Colonic mucosa (tissue), 4 donors: ENCODE measurements at regions not wholly inside any gene's neighbourhood (a gene's known extent, or its start where the extent isn't known, plus 50 kb on each side); places are given as distances from the start of the nearest gene placed in this dataset.

Experiments used
- DNase-seq: peaks from one replicate; pipeline ENCODE4 v3.0.0-alpha.2; 2020
- H3K27ac ChIP-seq: fragments of 200-600 bp; one replicate; pipeline ENCODE4 v1.8.0; 2021
- H3K27me3 ChIP-seq: fragments of 200-600 bp; one replicate; pipeline ENCODE4 v1.8.0; 2021
- H3K36me3 ChIP-seq: fragments of 200-600 bp; one replicate; pipeline ENCODE4 v1.8.0; 2021
- H3K4me1 ChIP-seq: fragments of 200-600 bp; one replicate; pipeline ENCODE4 v1.8.0; 2021; ENCODE audit warnings: mild to moderate bottlenecking
- H3K4me3 ChIP-seq: fragments of 200-600 bp; one replicate; pipeline ENCODE4 v1.8.0; 2021
- H3K9ac ChIP-seq, 2 donors: one replicate each; pipeline ENCODE4 v1.7.0; 2013; ENCODE audit warnings: control low read depth in 2 of 2, low read depth in 2 of 2, low read length in 2 of 2
- H3K9me3 ChIP-seq: fragments of 200-600 bp; one replicate; pipeline ENCODE4 v1.8.0; 2021
- intact Hi-C: fragments of 100-400 bp; cut with DNase I; formaldehyde crosslinking; loops from one replicate; pipeline ENCODE4 v1.14.1; 2022
- TF ChIP-seq, protein P1 (sequence below): fragments of 200-600 bp; IDR thresholded peaks from one replicate; pipeline ENCODE4 v1.8.0; 2022; ENCODE audit warnings: antibody characterized with exemption, mild to moderate bottlenecking
- donor health status: healthy.
- donor health status: DM: no; HTN: no; CAD: no.
- donor health status: DM: no; HTN: no; CAD: no.

DNA sequence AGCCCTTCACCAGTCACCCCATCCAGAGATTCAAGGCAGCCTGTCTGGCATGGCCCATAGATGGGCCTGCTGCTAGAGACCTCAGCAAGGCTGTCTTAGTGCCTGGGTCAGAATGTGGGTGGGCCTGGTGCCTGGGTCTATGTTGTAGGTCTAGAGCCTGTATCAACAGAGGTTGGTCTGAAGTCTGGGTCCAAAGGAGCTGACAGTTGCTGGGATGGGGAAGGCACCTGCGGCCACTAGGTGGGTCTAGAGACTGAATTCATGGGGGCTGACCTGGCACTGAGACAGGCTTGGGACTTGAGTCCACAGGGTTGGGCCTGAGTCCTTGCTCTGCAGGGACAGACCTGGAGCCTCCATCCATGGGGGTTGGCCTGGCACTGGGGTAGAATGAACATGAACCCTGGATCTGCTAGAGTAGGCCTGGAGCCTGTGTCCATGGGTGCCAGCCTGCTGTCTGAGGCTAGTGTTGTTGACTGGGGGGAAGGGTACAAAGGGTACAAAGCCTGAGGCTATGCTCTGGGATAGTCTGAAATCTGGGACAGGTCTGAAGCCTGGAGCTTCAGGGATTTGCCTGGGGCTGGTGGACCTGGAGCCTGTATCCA lies 516.8 kb downstream of the OLFM4 start:
- H3K27ac ChIP-seq, result no peak overlapping the region
- intact Hi-C loops, result no loop called here
- H3K4me1 ChIP-seq, result no peaks in the 10 kb centered on the region
- no peaks in the 10 kb centered on the region for H3K36me3 ChIP-seq
- H3K27me3 ChIP-seq, result no peaks in the 10 kb centered on the region
- no peak overlapping the region for H3K4me3 ChIP-seq
- H3K9me3 ChIP-seq, result no peaks in the 10 kb centered on the region
- TF ChIP-seq, protein P1, sequence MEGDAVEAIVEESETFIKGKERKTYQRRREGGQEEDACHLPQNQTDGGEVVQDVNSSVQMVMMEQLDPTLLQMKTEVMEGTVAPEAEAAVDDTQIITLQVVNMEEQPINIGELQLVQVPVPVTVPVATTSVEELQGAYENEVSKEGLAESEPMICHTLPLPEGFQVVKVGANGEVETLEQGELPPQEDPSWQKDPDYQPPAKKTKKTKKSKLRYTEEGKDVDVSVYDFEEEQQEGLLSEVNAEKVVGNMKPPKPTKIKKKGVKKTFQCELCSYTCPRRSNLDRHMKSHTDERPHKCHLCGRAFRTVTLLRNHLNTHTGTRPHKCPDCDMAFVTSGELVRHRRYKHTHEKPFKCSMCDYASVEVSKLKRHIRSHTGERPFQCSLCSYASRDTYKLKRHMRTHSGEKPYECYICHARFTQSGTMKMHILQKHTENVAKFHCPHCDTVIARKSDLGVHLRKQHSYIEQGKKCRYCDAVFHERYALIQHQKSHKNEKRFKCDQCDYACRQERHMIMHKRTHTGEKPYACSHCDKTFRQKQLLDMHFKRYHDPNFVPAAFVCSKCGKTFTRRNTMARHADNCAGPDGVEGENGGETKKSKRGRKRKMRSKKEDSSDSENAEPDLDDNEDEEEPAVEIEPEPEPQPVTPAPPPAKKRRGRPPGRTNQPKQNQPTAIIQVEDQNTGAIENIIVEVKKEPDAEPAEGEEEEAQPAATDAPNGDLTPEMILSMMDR, result no peak
- DNase-seq, result no peak
- H3K9ac ChIP-seq, result no peak overlapping the region

DNA sequence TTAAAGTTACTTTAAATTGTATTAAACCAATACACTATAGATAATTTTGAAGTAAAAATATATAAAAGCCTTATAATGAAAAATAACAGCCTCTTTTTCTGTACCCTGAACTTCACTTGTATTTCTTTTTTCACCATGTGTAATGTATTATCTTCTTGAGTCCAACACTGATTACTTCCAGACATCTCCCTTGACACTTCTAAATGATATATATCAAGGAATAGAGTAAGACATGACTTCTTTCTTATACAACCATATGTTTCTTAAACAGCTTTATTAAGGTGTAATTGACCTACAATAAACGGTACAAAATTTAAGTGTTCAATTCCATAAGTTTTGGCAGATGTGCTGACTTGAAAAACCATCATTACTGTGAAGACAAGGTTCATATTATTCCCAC lies 531.9 kb downstream of the OLFM4 start:
- no peaks in the 10 kb centered on the region for H3K9me3 ChIP-seq
- H3K36me3 ChIP-seq, result no peaks in the 10 kb centered on the region
- H3K4me1 ChIP-seq, result no peaks in the 10 kb centered on the region
- DNase-seq, result no peak
- intact Hi-C loops, result no loop called here
- H3K9ac ChIP-seq, result no peak overlapping the region
- no peak overlapping the region for H3K27ac ChIP-seq
- H3K4me3 ChIP-seq, result no peak overlapping the region
- TF ChIP-seq, protein P1, result no peak
- H3K27me3 ChIP-seq, result no peaks in the 10 kb centered on the region

DNA sequence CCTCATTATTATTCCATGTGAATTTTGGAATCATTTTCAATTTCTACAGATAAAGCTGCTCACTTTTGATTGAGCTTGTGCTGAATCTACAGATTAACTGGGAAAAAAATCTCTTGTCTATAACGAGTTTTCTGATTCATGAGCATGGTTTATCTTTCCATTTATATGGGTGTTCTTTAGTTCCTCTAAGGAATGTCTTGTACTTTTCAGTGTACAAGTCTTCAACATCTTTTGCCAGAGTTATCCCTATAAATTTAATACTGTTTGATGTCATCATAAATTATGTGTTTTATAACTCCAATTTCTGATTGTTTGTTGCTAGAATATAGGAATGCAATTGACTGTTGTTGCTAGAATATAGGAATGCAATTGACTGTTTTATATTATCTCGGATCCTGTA lies 533.8 kb downstream of the OLFM4 start:
- Histone ChIP-seq H3K4me3 (no peak overlapping the region), H3K27me3 (no peaks in the 10 kb centered on the region), H3K9ac (no peak overlapping the region), H3K4me1 (no peaks in the 10 kb centered on the region), H3K36me3 (no peaks in the 10 kb centered on the region), H3K9me3 (no peaks in the 10 kb centered on the region), H3K27ac (no peak overlapping the region)
- no peak for DNase-seq
- intact Hi-C loops, result no loop called here
- TF ChIP-seq, protein P1, result no peak

DNA sequence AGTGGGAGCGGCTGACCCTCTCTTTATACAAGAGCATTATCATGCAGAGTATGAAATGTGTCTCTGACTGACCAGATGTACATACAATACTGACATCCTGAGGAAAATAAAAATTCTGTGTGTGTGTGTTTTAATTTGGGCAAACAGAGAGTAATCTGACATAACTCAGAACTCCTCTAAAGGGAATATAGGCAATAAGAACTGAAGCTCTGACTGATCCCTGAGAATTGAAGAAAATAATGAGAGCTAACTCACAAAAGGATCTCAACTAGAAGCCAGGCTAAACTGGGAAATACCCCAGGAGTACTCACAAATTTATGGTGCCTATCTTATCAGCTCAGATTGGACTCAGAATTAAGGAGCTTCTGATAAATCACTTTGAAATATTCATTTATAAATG lies 539.9 kb downstream of the OLFM4 start:
- no peaks in the 10 kb centered on the region for H3K27me3 ChIP-seq
- H3K36me3 ChIP-seq, result no peaks in the 10 kb centered on the region
- H3K4me1 ChIP-seq, result no peaks in the 10 kb centered on the region
- no peak overlapping the region for H3K4me3 ChIP-seq
- intact Hi-C loops, result no loop called here
- TF ChIP-seq, protein P1, result no peak
- no peak for DNase-seq
- no peaks in the 10 kb centered on the region for H3K9me3 ChIP-seq
- H3K9ac ChIP-seq, result no peak overlapping the region
- no peak overlapping the region for H3K27ac ChIP-seq

DNA sequence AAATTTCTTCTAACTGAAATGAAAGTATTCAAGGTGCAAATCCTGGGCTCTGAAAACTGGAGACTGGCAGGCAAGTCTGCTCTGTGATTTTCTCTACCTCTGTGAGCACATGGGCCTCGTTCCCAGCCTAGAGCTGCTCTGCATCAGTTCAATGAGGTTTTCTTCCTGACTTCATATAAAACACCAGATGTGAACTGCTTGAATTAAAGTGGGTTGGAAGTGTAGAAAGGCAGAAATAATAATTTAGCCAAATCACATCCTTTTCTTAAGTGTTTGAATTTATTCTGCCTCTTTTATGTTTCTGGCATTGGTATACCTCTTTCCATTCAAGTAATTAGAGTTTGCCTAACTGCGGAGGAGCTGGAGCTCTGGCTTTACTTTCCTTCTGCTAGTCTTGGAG lies 540.8 kb downstream of the OLFM4 start:
- Histone ChIP-seq H3K9me3 (no peaks in the 10 kb centered on the region), H3K4me1 (no peaks in the 10 kb centered on the region), H3K36me3 (no peaks in the 10 kb centered on the region), H3K27ac (no peak overlapping the region), H3K9ac (no peak overlapping the region), H3K4me3 (no peak overlapping the region), H3K27me3 (no peaks in the 10 kb centered on the region)
- no peak for DNase-seq
- intact Hi-C loops, result no loop called here
- TF ChIP-seq, protein P1, result no peak
